GM19395 (cell line): ENCODE measurements at regions not wholly inside any gene's neighbourhood (a gene's known extent, or its start where the extent isn't known, plus 50 kb on each side); places are given as distances from the start of the nearest gene placed in this dataset.
"Not testable (repeated sequence)": the region's sequence is repeated elsewhere in the genome, so short reads cannot be mapped to it uniquely, and the experiment has no call there.

Experiments
- ATAC-seq: cut with Tn5 transposase; IDR thresholded peaks from one replicate; pipeline ENCODE4 v1.9.1; 2021; ENCODE audit warnings: mild to moderate bottlenecking, moderate library complexity; ENCODE audit not compliant: unreplicated experiment

DNA sequence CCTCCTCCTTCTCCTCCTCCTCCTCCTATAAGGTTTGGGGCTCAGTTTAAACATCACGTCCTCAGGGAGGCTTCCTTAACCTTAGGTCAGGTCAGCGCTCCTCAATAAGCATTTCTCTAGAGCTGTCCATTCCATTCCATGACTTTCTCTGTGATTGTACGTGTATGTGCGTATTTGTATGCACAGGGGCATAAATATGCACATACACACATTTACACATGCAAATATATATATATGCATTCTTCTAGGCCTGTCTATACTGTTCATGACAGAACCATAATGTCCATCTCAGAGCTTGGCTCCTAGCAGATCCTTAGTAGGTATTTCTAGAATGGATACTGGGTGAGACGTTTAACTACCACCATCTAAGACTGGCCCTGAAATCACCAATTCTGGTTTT lies 258.6 kb downstream of the STIM2 start:
- no peak for ATAC-seq

DNA sequence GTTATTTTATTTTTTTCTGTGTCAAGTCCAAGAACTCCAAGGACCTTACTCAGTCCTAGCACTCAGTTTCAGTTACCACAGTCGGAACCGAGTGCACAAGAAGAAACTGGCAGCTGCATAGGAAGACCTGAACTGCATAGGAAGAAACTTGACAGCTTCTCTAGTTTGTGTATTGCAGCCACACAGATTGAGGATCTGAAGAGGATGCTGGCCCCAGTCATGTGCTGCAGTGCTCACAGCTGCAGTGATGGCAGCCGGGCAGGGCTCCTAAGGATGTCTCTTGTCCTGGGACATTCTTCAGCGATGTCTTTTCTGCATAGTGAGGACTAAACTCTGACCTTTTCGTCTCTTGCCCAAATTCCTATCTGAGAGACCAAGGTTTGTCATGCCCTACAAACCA lies 261.2 kb downstream of the STIM2 start:
- ATAC-seq, result no peak

DNA sequence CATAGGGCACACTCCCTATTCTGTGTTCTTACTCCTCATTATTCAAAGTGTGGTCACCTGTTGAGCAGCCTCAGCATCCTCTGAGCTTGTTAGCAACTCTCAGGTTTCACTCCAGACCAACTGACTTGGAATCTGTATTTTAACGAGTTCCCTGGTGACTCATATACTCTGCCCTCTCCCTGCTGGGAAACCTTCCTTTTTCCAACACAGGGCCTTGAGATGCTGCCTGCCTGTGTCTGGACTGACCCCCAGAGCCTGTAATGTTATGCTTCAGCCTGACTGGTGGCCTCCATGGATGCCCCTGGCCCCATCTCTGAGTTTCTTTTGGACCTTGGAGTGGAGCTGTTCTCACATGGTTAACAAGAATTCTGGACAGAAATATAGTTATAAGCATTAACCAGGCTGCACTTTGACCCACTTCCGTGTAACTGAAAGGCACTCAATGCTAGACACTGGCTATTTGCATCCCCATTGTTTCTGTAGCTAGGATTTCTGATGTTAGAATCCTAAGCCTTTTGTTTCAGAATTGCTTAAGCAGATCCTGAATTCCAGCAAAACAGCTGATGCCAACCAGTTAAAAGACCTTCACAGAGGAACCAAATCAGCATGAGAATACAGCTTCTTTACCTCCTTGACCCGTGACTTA lies 262.6 kb downstream of the STIM2 start:
- ATAC-seq, result no peak

DNA sequence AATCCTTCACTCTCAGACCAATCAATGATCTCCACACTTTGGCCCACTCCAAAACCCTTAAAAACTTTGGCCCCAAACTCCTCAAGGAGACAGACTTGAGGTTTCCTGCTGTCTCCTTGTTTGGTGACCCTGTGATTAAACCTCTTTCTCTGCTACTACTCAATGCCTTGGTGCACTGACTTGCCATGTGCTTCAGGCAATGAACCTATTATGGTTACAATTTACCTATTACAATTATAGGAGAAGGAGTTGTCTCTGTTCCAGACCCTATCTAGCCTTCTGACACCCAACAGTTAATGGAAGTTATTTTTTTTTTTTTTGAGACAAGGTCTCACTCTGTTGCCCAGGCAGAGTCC lies 263.1 kb downstream of the STIM2 start:
- ATAC-seq, result no peak

DNA sequence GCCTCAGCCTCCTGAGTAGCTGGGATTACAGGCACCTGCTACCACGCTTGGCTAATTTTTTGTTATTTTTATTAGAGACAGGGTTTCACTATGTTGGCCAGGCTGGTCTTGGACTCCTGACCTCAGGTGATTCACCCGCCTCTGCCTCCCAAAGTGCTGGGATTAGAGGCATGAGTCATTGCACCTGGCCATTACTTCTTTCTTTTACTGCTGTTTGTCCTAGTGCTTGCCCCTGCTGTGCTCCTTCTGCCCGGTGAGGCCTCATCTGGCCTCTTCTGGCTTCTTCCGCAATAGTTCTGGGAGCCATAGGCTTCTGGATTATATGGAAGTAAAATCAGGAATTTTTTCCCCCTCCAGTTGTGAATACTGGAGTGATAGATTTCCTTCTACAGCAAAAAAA lies 266.3 kb downstream of the STIM2 start:
- not testable (repeated sequence) for ATAC-seq

DNA sequence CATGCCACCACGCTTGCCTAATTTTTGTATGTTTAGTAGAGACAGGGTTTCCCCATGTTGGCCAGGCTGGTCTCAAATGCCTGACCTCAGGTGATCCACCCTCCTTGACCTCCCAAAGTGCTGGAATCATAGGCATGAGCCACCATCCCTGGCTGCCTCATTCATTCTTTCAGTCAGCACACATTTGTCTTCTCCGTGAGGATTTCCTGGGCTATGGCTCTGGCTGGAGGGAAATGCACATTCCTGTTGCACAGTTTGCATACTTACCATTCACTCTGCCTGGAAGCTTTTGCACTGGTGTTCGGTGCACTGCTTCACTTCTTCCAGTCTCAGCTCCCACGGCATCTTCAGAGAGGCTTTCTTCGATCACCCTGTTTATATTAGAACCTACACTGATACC lies 267.8 kb downstream of the STIM2 start:
- no peak for ATAC-seq

DNA sequence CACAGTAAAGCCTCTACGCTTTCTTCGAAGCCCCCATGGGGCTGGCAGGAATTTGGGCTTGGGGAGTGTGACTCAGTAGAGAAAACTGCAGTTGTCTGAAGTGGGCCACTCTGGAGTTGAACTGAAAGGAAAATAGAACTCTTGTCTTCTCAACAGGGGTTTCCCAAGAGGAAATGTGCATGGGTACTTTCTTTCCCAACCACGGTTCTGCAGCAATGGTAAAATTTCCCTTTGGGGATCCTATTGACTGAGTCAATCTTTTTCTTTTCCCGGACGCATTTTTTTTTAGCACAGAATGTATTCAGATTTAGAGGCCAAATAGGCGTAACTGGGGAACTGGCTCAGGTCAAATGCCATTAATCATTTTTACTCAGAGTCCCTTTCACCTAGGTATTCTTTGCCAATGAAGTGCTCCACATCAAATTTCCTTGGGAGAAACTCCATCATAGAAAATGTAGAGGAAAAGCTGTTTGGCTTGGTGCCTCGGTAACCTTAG lies 269.3 kb downstream of the STIM2 start:
- ATAC-seq, result no peak

DNA sequence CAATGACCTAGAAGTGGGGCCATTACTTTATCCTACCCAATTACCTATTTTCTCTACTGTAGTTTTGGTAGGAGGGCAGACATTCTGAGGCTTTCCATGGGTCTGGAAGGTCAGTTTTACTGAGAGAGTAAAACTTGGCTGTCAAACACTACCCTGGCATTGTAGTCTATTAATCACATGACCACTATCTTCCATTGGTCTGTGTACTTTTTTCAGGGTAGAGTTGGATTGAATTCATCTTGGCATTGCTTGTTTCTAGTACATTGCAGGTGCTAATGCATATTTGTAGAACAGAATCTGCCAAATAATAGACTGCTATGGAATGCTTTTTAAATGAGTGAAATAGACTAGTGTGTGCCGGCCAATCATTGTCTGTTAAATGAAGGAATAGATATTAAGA lies 271.9 kb downstream of the STIM2 start:
- ATAC-seq, result no peak

DNA sequence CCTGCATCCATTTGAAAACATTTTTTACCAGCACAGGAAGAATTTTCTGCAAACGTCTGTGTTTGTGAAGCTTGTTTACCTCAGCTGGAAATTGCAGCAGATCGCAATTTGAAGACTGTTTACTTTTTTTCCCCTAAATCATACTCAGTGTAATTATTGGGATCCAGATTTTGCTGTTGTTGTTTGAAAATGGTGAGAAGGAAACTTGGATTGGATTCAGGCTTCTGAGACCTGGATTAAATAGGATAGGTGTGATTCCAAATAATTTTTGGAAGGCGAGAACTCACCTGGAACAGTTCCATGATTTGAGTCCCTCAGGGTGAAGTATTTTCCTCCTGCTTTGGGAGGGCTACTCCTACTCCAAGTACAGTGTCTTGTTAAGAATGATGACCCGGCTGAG lies 279.8 kb downstream of the STIM2 start:
- ATAC-seq, result no peak

DNA sequence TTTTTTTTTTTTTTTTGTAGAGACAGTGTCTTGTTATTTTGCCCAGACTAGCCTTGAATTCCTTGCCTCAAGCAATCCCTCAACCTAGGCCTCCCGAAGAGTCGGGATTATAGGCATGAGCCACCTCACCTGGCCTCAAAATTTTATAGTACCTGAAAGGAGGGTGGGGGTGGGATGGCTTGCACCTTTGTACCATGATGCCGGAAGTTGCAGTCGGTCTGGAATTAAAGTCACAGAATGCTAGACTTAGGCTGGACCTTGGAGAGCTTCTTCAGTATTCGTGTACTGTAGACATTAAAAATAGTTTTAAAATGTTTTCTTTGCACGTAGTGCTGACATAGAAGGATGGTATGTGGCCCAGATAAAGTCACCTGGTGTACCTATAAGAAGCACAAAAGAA lies 280.9 kb downstream of the STIM2 start:
- no peak for ATAC-seq

DNA sequence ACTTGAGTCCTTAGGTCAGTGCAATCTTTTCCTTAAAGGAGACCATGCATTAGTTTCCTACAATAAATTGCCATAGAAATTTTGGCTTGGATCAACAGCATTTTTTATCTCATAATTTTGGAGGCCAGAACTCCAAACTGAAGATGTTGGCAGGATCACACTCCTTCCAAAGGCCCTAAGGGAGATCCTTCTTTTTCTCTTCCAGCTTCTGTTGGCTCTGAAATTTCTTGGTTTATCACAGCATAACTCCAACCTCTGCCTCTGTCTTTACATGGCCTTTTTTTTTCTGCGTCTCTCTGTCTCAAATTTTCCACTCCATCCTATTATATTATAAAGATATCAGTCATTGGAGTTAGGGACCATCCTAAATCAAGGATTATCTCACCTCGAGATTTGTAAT lies 282.2 kb downstream of the STIM2 start:
- ATAC-seq, result no peak

DNA sequence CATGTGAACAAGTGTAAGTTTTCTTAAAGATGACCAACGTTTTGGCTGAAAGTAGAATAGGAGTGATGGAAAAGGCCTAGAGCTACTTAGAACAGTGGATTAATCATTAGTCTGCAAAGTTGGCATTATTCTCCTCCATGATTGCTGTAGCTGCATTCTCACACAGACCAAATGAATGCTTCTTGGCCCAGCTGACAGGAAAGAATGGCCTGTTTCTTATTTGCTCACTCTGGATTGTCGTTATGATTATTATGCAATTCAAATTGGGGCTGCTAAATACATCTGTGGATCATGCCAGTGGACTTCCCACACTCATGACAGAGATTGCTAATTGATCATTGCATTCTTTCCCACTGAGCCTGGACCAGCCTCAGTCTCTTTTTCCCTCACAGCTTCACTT lies 285.0 kb downstream of the STIM2 start:
- no peak for ATAC-seq

DNA sequence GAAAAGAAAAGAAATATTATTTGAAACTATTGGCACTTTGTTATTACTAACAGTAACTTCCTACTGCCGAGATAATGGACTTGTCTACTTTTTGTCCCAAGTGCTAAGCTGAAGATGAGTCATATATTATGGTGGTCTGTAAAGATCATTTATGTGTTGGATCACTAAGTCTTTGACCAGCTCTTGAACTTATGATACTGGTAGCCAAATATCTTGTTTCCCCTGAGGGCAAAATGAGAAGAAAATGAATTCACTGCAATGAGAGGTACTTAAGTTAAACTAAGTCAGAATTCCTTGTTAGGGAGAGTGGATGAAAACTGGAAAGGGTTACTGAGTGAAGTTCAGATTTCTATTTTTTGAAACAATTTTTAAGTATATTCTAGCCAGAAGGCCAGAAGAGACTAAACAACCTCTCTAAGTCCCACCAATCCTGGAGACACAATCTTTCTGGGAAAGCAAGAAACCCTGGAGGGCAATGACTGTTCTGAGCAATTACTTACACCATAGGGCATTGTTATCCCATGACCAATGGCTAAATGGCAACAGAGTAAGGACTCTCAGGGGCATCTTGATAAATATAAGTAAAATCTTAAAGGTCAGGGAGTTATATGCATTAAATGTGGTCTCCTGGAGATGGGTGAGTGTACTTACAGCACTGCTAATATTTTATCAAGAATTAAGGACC lies 287.7 kb downstream of the STIM2 start:
- no peak for ATAC-seq

DNA sequence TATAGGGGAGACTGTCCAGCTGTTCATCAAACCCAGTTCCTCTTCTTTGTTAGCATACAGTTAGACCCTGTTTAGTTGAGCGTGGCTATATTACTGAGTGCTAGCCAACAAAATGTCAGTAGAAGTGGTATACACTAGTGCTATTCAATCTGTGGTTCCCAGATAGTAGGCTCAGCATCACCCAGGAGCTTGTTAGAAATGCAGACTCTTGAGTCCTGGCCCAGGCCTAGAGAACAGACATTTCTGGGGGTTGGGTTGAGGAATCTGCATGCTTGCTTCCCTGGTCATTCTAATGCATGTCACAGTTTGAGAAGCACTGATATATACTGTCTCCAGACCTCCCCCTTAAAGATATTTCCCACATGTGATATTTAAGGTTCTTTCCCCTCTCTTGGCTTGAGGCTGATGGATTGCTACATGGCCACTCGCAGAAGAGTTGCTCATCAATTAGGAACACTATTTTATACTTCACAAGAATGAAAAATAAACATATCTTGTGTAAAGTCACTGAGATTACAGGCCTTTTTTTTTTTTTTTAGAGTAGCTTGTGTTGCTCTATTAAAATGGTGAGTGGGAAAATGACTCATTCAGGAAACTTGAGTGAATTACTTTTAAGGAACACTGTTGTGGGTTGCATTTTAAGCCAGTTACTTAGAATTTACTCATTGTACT lies 289.0 kb downstream of the STIM2 start:
- ATAC-seq, result no peak

DNA sequence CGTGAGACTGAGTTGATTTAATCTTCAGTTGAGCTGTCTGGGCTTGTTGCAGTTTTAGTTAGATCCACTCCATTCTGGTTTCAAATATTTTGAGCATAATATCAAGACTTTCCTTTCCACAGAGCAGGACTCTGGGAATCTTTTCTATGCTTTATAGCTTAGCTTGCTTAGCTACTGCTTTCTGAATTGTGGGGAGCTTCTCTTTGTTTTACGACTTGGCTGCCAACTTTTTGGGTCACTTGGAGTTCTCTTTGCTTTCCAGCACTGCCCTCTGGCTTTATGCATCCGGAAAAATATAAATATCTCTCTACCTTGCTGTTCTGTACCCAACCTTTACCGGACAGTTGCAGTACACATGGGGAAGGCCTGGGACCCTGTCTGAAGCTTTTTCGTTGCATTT lies 292.1 kb downstream of the STIM2 start:
- no peak for ATAC-seq

DNA sequence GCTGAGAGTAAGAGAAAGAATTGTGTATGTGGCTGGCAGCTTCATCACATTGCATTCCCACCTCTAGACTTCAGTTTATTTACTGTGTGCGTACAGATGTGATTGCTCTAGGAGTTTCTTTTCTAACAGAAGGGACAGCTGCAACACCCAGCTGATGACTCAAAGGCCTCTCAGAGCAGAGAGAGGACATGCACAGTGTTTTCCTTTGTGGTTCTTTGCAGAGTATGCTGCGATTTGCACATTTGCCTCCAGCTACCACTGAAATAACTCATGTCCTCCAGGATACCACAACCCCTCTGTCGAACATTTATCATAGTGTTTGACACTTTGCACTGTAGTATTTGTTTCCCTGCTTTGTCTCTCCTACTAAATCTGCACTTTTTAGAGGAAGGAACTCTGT lies 294.1 kb downstream of the STIM2 start:
- ATAC-seq, result no peak

DNA sequence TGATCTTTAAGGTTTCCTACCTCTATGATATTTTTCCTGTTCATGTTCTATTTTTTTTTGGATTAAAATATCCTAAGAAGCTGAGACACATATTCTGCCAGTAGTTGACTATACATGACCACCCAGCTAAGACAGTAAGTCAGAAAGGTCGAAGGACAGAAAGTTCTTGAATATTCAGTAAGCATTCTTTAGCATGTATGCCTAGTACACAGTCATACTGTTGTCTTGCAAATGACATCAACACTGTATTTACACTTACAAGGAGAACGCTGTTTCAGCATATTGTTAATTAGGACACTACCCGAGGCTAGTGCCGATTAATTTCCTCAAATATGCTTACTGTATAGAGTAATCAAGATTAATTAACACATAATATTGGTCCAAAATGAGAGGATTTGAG lies 300.6 kb downstream of the STIM2 start:
- ATAC-seq, result no peak

DNA sequence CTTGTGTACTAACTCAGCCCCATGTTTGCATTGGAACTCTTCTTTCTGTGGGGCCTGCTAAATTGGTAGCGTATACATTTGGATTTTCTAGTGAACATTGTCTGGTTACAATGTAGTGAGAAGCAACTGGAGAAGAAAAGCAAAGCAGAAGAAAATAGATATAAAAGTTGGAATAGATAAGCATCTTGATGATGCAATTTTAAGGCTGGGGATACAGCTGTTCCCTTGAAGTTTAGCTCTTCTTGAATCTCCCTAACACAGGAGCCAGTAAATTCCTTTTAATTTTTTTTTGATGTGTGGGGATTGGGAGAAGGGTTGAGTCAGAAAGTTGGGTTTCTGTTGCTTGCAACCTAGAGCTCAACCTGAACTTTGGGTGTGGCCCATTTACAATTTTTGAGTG lies 308.1 kb downstream of the STIM2 start:
- no peak for ATAC-seq

DNA sequence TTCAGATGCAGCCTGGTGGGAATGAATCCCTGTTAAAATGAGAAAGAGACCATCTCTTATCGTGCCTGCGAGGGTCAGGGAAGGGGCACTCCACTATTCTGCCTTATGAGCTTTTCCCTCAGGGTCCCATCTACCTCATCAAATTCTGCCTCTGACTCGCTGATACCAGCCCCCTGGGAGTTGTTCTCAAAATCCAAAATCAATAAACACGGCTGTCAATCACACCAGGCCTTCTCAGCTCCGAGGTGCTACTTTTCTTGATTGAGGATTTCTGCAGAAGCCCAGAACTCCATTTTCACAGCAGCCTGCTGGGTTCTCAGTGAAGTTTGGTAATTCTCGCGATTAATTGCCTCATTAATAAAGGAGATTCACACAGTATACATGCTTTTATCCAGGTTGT lies 312.6 kb downstream of the STIM2 start:
- no peak for ATAC-seq

DNA sequence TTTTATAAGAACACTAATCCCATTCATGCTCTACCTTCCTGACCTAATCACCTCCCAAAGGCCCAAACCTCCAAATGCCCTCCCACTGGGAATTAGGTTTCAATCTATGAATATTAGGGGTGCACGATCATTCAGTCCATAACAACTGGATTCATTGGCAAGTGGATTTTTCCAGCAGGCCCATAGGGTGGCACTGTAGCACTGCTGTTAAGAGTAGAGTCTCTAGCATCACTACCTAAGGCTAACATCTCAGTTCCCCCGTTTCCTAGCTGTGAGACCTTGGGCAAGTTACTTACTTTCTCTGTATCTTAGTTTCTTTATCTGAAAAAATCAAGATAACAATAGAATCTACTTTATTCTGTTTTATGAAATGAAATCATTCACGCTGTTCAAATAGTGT lies 315.8 kb downstream of the STIM2 start:
- no peak for ATAC-seq

DNA sequence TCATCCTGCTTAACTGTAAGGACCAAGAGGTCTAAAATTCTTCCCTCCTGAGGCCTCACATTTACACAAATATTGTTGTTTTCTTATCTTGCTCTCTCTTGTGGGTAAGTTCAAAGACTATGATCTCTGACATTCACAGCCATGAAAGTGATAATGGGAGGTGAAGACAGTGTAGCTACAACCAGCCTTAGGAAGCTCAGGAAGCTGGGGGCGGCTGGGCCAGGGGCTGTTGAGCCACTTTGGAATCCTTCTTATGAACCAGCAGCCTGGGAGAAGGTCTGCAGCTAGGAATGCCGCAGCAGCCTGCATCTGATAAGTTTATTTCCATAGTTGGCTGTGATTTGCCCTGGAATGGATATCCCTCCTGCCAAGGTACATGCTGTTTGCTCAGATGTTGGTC lies 316.2 kb downstream of the STIM2 start:
- ATAC-seq, result no peak

DNA sequence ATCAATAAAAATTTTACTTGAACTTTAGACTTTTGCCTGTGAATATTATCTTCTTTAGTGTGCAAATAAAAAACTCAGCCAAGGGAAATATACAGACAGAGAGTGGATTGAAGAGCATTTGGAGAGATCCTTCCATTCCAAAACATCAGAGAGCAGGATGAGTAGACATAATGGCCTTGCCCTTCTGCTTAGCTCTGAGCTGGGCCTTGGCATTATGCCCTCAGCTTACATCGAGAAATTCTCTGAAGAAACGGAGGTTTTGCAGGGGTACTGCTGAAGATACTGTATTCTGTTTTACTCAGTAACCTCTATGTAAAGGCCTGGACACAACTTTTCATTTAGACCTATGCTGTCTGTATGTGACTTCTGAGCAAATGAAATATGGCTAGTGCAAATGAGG lies 317.4 kb downstream of the STIM2 start:
- ATAC-seq, result no peak
